HG02938 (cell line): ENCODE measurements at regions not wholly inside any gene's neighbourhood (a gene's known extent, or its start where the extent isn't known, plus 50 kb on each side); places are given as distances from the start of the nearest gene placed in this dataset.
"Not testable (repeated sequence)": the region's sequence is repeated elsewhere in the genome, so short reads cannot be mapped to it uniquely, and the experiment has no call there.

Experiments used
- ATAC-seq: cut with Tn5 transposase; IDR thresholded peaks from one replicate; pipeline ENCODE4 v1.9.1; 2021; ENCODE audit warnings: mild to moderate bottlenecking, moderate library complexity; ENCODE audit not compliant: unreplicated experiment

DNA sequence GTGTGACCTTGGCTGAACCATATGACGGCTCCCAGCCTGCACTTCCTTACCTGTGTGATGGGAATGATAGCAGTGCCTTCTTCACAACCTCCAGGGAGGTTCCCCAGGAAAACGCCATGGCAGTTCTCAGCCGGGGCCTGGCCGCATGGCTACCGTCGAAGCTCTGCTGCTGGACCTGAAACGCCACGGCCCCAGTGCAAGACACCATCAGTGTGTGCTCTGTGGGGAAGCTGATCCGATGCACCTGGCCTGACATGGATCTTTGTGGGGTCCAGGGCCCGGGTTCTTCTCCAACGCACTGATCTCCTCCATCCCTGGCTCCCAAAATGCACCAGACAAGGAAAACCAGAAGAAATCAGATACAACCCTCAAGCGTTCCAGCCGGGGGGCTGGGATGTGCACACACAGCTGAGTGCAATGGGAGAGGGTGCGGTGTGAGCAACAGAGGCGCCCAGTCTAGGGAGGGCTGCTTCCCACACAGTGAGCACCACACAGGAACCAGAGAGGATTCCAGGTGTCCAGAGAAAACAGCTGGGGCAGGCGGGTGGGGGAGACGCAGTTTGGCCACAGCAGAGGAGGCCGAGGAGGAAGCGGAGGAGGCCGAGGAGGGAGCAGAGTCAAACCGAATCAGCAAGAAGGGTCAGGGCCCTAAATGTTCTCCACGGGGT lies 54.3 kb upstream of the ZNF469 start:
- no peak for ATAC-seq

GRCh38 chr16:88329726-88330700 lies 52.7 kb upstream of the ZNF469 start:
- ATAC-seq, result no peak

GRCh38 chr16:88330971-88331890 lies 51.5 kb upstream of the ZNF469 start:
- no peak for ATAC-seq

- no peak for ATAC-seq
Observed at GRCh38 chr16:88331989-88332920, 50.5 kb upstream of the ZNF469 start.

DNA sequence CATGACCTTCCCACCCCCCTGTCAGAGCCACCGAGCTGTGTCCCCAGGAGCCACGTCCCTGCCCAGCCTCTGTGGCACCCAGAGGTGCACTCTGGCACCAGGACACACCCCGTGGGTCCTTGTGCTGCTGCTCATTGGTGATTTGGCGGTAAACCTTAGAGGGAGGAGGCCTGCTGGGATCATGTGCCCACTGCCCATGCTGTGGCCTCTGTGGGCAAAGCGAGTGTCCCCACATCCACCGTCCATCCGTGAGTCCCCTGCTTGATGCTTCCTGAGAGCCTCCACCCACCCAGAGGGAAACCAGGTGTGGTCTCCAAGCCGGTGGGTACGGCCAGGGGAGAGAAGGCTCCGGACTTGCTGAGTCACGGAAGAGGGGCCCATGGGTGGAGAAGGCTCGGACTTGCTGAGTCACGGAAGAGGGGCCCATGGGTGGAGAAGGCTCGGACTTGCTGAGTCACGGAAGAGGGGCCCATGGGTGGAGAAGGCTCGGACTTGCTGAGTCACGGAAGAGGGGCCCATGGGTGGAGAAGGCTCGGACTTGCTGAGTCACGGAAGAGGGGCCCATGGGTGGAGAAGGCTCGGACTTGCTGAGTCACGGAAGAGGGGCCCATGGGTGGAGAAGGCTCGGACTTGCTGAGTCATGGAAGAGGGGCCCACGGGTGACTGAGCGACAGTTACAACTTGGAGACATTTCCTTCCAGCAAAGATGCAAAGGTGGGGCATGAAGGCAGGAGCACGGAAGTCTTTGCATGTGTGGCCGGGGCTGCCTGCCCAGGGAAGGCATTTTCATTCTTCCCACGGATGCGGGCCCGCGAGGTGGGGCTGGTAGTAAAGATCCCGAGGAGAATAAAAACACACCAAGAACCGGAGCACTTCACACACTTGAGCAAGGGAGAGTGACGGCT lies 49.6 kb upstream of the ZNF469 start:
- not testable (repeated sequence) for ATAC-seq
